HG03108 (cell line): ENCODE measurements at regions not wholly inside any gene's neighbourhood (a gene's known extent, or its start where the extent isn't known, plus 50 kb on each side); places are given as distances from the start of the nearest gene placed in this dataset.
A peak's percentile ranks its signal among the peaks of the same experiment; 100 is the strongest.

ENCODE experiments used
- ATAC-seq: cut with Tn5 transposase; IDR thresholded peaks from one replicate; pipeline ENCODE4 v1.9.1; 2021; ENCODE audit warnings: moderate library complexity; ENCODE audit not compliant: unreplicated experiment

- no peak for ATAC-seq
Measured at GRCh38 chr4:173934933-173935620, 348.4 kb downstream of the FBXO8 start.

- no peak for ATAC-seq
Measured at GRCh38 chr4:173934201-173934600, 349.3 kb downstream of the FBXO8 start.

GRCh38 chr4:173932701-173933100 is 350.8 kb downstream of the FBXO8 start:
- no peak for ATAC-seq

- no peak for ATAC-seq
Measured at GRCh38 chr4:173930329-173930967, 353.0 kb downstream of the FBXO8 start.

GRCh38 chr4:173929921-173930320 is 353.5 kb downstream of the FBXO8 start:
- ATAC-seq, result no peak

DNA sequence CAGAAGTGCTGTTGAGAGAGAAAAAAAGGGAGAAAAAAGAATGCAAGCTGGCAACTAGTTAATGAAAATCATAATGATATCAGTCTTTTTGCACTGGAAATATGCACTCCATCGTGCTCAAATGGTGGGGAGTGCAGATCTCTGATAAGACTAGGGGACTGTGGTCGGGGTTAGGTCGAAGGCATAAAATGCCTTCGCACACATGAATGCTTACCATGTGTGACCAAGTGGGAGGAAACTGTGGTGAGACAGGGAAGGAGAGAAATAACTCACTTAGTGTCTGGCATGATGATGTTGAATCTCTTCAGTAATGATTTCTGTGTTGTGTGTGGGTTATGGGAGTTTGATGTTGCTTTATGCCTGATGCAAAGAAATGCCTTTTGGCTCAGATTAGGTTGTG is 358.9 kb downstream of the FBXO8 start:
- ATAC-seq, result peak; percentile 50

GRCh38 chr4:173919861-173920260 is 363.6 kb downstream of the FBXO8 start:
- no peak for ATAC-seq

DNA sequence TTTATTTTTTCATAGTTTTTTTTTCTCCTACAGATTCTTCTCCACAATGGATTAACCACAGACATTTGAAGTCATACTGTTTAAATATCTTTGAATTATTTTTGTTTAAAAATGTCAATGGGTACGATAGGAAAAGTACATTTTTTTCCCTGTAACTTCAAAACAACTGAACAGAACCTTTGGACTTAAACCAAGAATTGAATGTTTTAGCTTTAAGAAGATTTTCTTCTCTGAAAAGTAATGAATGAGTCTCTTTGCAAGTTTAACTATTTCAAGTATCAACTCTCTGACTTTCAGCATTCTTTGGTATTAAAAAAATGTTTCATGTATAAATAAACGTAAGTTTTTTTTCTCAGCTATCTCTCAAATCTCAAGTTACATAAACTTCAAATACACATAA is 364.3 kb downstream of the FBXO8 start:
- ATAC-seq, result no peak

GRCh38 chr4:173917255-173917960 is 366.1 kb downstream of the FBXO8 start:
- ATAC-seq, result no peak

GRCh38 chr4:173913496-173913895 is 370.0 kb downstream of the FBXO8 start:
- no peak for ATAC-seq

- ATAC-seq, result no peak
Measured at GRCh38 chr4:173912384-173912783, 371.1 kb downstream of the FBXO8 start.

GRCh38 chr4:173910891-173911290 is 372.6 kb downstream of the FBXO8 start:
- no peak for ATAC-seq

GRCh38 chr4:173909294-173909693 is 374.2 kb downstream of the FBXO8 start:
- ATAC-seq, result no peak

- ATAC-seq, result no peak
Measured at GRCh38 chr4:173899813-173900212, 369.8 kb upstream of the HAND2 start.

DNA sequence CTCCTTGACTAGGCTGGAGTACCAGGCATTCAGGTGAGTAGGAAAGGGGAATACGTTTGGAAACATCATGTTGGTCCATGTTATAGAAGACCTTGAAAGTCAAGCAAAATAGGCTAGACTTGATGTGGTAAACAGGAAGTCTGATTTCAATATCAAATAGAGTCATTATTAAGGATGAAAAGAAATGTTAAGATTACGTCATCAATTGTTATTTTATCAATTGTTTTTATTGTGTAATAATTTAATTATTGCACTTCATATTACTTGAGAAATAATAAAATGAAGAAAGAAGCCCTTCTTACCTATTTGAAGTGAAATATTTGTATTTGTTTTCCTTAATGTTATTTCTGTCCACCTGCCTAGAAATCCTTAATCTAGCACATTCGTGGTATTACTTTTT is 361.0 kb upstream of the HAND2 start:
- ATAC-seq, result no peak

GRCh38 chr4:173883821-173884220 is 353.8 kb upstream of the HAND2 start:
- no peak for ATAC-seq

GRCh38 chr4:173880897-173881296 is 350.9 kb upstream of the HAND2 start:
- ATAC-seq, result no peak

GRCh38 chr4:173879509-173879908 is 349.5 kb upstream of the HAND2 start:
- ATAC-seq, result no peak

DNA sequence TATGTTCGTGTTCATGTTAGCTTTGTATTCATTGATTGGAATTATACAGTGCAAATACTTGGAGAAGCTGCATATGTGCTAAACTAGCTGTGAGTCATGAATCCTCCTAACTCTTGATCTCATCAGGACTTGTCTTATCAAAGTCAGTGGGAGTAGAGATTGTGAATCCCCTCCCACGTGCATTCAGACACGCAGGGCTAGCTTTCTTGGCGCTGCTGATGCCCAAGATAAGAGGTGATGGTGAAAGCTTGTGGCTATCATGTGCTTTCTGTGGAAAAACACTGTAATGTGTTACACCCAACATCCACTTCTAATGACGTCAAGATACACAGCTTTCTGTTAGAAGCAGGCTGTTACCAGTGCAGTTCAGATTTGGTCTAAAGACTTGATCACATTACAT is 348.7 kb upstream of the HAND2 start:
- ATAC-seq, result no peak

- no peak for ATAC-seq
Measured at GRCh38 chr4:173871643-173872042, 341.6 kb upstream of the HAND2 start.

DNA sequence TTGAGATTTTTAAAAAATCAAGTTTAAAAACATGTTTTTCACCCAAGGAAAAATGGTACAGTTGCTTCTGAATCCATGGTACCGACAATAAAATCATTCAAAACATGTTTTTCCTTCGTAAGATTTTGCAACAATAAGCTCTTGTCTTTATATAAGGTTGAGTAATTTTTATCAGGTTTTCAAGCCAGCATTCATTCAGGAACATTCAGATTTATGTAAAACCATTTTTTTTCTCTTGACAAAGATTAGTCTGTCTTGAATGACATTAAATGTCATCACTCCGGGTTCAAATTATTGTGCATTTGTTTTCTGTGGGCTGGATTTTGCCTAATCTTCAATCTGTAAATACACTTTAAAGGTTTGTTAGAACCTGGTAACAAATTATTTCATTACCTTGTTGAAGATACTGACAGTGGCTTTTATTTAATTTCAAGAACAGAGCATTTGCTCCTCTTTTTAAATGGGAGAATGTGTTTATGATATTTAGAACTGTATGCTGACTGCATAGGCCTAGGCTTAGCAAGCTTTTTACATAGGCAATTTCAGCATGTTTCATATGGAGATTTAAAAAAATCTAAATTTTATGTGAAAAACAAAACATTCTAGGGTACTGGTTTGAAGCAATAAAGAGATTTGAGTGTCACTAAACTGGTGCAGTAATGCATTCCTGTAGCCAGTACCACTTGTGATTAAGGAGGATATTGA is 336.4 kb upstream of the HAND2 start:
- no peak for ATAC-seq

GRCh38 chr4:173862754-173863153 is 332.7 kb upstream of the HAND2 start:
- no peak for ATAC-seq
